Gastroesophageal sphincter (tissue), 3 donors: ENCODE measurements at regions not wholly inside any gene's neighbourhood (a gene's known extent, or its start where the extent isn't known, plus 50 kb on each side); places are given as distances from the start of the nearest gene placed in this dataset.

Experiments
- POLR2A ChIP-seq, 2 donors: fragments of 450-650 bp; IDR thresholded peaks; one replicate each; pipeline ENCODE4 v1.6.1; 2017; ENCODE audit warnings: antibody characterized with exemption in 2 of 2, mild to moderate bottlenecking in 2 of 2, moderate library complexity in 1 of 2
- TF ChIP-seq, protein P1 (sequence below), 4 experiments: fragments of 200-600 bp in 2 of 4; fragments of 450-650 bp in 2 of 4; sonication (generic) in 1 of 4; IDR thresholded peaks; one replicate each; pipeline ENCODE4 v1.5.1; 2017 to 2019; ENCODE audit warnings: antibody characterized with exemption in 4 of 4, mild to moderate bottlenecking in 2 of 4, moderate library complexity in 2 of 4

GRCh38 chr16:6562986-6563385 is 769.7 kb upstream of the RBFOX1 start:
- TF ChIP-seq, protein P1, sequence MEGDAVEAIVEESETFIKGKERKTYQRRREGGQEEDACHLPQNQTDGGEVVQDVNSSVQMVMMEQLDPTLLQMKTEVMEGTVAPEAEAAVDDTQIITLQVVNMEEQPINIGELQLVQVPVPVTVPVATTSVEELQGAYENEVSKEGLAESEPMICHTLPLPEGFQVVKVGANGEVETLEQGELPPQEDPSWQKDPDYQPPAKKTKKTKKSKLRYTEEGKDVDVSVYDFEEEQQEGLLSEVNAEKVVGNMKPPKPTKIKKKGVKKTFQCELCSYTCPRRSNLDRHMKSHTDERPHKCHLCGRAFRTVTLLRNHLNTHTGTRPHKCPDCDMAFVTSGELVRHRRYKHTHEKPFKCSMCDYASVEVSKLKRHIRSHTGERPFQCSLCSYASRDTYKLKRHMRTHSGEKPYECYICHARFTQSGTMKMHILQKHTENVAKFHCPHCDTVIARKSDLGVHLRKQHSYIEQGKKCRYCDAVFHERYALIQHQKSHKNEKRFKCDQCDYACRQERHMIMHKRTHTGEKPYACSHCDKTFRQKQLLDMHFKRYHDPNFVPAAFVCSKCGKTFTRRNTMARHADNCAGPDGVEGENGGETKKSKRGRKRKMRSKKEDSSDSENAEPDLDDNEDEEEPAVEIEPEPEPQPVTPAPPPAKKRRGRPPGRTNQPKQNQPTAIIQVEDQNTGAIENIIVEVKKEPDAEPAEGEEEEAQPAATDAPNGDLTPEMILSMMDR (IDR thresholded peaks at IDR 0.05), result no peak
- TF ChIP-seq POLR2A (IDR thresholded peaks at IDR 0.05), result no peak
